Keratinocyte (primary cell): ENCODE measurements at regions not wholly inside any gene's neighbourhood (a gene's known extent, or its start where the extent isn't known, plus 50 kb on each side); places are given as distances from the start of the nearest gene placed in this dataset.

Source experiments
- CTCF ChIP-seq, 3 experiments: IDR thresholded peaks in 1 of 3; conservative IDR thresholded peaks in 1 of 3; optimal IDR thresholded peaks in 1 of 3; 2 replicates in 2 of 3; 3 replicates in 1 of 3; pipeline versions ENCODE3 to v1.5.1; 2011; ENCODE audit warnings: low read length in 3 of 3, mild to moderate bottlenecking in 3 of 3, moderate library complexity in 2 of 3, control low read depth in 1 of 3, inconsistent platforms in 1 of 3; ENCODE audit not compliant: insufficient read depth in 2 of 3; ENCODE audit errors: extremely low read depth in 1 of 3
- EZH2 ChIP-seq: IDR thresholded peaks from one replicate; pipeline ENCODE4 v1.6.1; 2012; ENCODE audit warnings: inconsistent platforms, mild to moderate bottlenecking, low read length, moderate library complexity

GRCh38 chr5:97276474-97277120 lies 93.5 kb upstream of the RIOK2 start:
- TF ChIP-seq CTCF (optimal IDR thresholded peaks at IDR 0.05 in 1 of 3, IDR thresholded peaks at IDR 0.05 in 1 of 3, conservative IDR thresholded peaks at IDR 0.05 in 1 of 3; ENCODE audit: extremely low read depth in 1 of 3, insufficient read depth in 2 of 3, low read length in 3 of 3) (no peak), EZH2 (no peak)
